ENCODE measurements at regions not wholly inside any gene's neighbourhood (a gene's known extent, or its start where the extent isn't known, plus 50 kb on each side); places are given as distances from the start of the nearest gene placed in this dataset.

DNA sequence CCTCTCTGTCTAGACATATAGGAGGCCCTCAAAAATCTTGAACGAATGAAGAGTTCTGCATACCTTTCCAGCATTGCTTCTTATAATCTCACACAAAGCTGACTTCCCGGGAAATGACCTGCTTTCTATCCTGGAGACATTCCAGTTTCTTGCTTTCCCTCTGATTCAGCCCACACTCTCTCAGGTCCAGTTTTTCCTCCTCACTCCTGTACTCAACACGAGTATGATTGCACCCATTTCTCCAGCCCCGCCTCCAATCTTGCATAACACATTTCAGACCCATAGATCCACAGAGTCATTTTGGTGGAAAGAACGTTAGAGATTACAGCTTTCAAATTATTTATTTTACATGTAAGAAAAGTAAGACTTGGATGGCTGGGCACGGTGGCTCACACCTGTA, 127.5 kb upstream of the TLR3 start:
- no TSS peak for BruUV-seq (replicated peaks)
- Histone ChIP-seq H3K9ac (replicated peaks; ENCODE audit: extremely low read depth, insufficient read depth, low read length) (no peak overlapping the region), H4K20me1 (replicated peaks; ENCODE audit: control insufficient read depth, extremely low read depth, insufficient read depth, low read length) (no peaks in the 10 kb centered on the region), H3K27me3 (ENCODE audit: control insufficient read depth in 2 of 2, insufficient read depth in 2 of 2, low read length in 2 of 2) (peaks cover 0 to 3% of the 10 kb centered on the region in 2 experiments), H3K4me1 (ENCODE audit: control insufficient read depth, extremely low read depth, insufficient read depth, low read length) (no peaks in the 10 kb centered on the region), H3K36me3 (ENCODE audit: control insufficient read depth in 2 of 2, extremely low read depth in 1 of 2, insufficient read depth in 2 of 2, low read length in 2 of 2) (no peaks in the 10 kb centered on the region), H3K27ac (ENCODE audit: insufficient read depth, low read depth, low read length) (no peak overlapping the region), H3K9me1 (replicated peaks; ENCODE audit: control insufficient read depth, extremely low read depth, insufficient read depth, low read length) (no peaks in the 10 kb centered on the region), H3K79me2 (ENCODE audit: control insufficient read depth, insufficient read depth, low read length) (no peaks in the 10 kb centered on the region), H2AFZ (ENCODE audit: low read depth, low read length) (no peak overlapping the region), H3K9me3 (replicated peaks; ENCODE audit: control insufficient read depth, insufficient read depth, low read length) (no peaks in the 10 kb centered on the region), H3K4me3 (replicated peaks in 1 of 3; ENCODE audit: insufficient read depth in 1 of 3, low read depth in 1 of 3, low read length in 3 of 3) (no peak overlapping the region), H3K4me2 (ENCODE audit: insufficient read depth, low read length) (no peak overlapping the region)
- no peak for TF ChIP-seq JUN (IDR thresholded peaks at IDR 0.05; ENCODE audit: borderline replicate concordance, insufficient read depth, insufficient read length, low read depth)
- no peak for TF ChIP-seq POLR2AphosphoS5 (IDR thresholded peaks at IDR 0.05; ENCODE audit: insufficient read depth, low read depth, low read length)
- TF ChIP-seq, protein P1, sequence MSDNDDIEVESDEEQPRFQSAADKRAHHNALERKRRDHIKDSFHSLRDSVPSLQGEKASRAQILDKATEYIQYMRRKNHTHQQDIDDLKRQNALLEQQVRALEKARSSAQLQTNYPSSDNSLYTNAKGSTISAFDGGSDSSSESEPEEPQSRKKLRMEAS (IDR thresholded peaks at IDR 0.05; ENCODE audit: insufficient read depth, insufficient read length): no peak
- no peak for TF ChIP-seq EZH2 (IDR thresholded peaks at IDR 0.05; ENCODE audit: borderline replicate concordance, low read depth, low read length, severe bottlenecking)
- no peak for TF ChIP-seq FOS (IDR thresholded peaks at IDR 0.05; ENCODE audit: borderline replicate concordance, insufficient read depth, low read length)
- TF ChIP-seq MYC (IDR thresholded peaks at IDR 0.05; ENCODE audit: low read depth, low read length): no peak
- TF ChIP-seq GATA2 (IDR thresholded peaks at IDR 0.05; ENCODE audit: insufficient read depth, insufficient read length, low read depth, low read length): no peak
- no peak for TF ChIP-seq POLR2A (IDR thresholded peaks at IDR 0.05; ENCODE audit: low read depth, low read length)
- no peak for TF ChIP-seq CTCF (IDR thresholded peaks at IDR 0.05; ENCODE audit: extremely low read depth in 1 of 2, insufficient read depth in 1 of 2, low read depth in 1 of 2, low read length in 2 of 2)
- dilution Hi-C loops (cut with MboI; ENCODE audit: extremely low pct_ligation_motif_present, low sequenced_read_pairs): loop anchor here (10.0 kb wide), 1 partner anchor 277 kb away; no protein-coding TSS in a partner anchor
- ChIA-PET CTCF (no interaction called here), POLR2A (no interaction called here)
- intact Hi-C loops (cut with micrococcal nuclease): no loop called here
- no peak for DNase-seq (ENCODE audit: low read depth, low spot score)
- no peak for FAIRE-seq
